GM12872 (cell line): ENCODE measurements at regions not wholly inside any gene's neighbourhood (a gene's known extent, or its start where the extent isn't known, plus 50 kb on each side); places are given as distances from the start of the nearest gene placed in this dataset.

Source experiments
- CTCF ChIP-seq: IDR thresholded peaks from 3 replicates; pipeline ENCODE4 v1.5.1; 2011; ENCODE audit warnings: low read depth, mild to moderate bottlenecking, low read length, moderate library complexity; ENCODE audit not compliant: insufficient read depth

GRCh38 chr5:98354922-98355321, 418.5 kb upstream of the RGMB start:
- no peak for TF ChIP-seq CTCF

DNA sequence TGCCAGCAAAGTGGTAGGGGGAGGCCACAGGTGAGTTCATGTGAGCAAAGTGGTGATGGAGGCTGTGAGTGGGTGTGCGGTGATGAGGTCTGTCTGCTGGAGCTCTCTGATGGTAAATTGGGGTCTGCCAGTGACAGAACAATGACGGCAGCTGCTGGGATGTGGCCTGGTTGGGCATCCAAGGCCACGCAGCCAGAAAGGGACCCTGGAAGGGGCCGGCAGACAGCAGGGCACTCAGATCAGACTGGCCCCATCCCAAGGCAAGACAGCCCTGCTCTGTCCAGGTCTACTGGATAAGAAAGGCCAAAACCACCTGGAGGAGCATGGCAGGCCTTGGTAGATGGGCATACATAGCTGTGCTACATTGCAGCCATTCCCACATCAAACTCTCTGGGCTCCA, 412.9 kb upstream of the RGMB start:
- TF ChIP-seq CTCF, result no peak

- no peak for TF ChIP-seq CTCF
Observed at GRCh38 chr5:98363157-98363556, 410.3 kb upstream of the RGMB start.

GRCh38 chr5:98364549-98364948, 408.9 kb upstream of the RGMB start:
- no peak for TF ChIP-seq CTCF

DNA sequence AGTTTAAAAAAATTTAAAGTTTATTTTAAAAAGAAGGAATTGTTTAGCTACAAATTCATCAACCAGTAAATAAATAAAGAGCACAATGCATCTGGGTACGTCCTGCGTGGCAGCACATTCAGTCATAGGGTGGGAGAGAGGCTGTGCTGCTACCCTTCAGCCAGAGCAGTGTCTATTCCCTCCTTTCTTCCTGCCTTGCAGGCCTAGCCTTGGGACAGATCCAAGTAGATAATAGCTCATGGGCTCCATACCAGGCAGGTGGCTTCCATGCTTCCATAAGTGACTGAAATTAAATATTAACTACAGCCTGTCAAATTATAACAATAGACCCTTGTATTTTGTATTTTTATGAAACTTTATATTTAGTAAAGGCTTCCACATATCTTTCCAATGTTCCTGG, 408.3 kb upstream of the RGMB start:
- TF ChIP-seq CTCF, result no peak

GRCh38 chr5:98368141-98368540, 405.3 kb upstream of the RGMB start:
- TF ChIP-seq CTCF, result no peak

GRCh38 chr5:98372351-98372750, 401.1 kb upstream of the RGMB start:
- no peak for TF ChIP-seq CTCF

GRCh38 chr5:98391921-98392625, 381.4 kb upstream of the RGMB start:
- TF ChIP-seq CTCF, result no peak
